Cardiac fibroblast (primary cell): ENCODE measurements at regions not wholly inside any gene's neighbourhood (a gene's known extent, or its start where the extent isn't known, plus 50 kb on each side); places are given as distances from the start of the nearest gene placed in this dataset.

Experiments
- DNase-seq, 2 donors: peaks; one replicate each; pipeline versions ENCODE4 v3.0.0 to v3.0.0-alpha.2; 2010; ENCODE audit warnings: low read depth in 2 of 2
- H3K4me3 ChIP-seq, 2 donors: replicated peaks in 1 of 2; 1 replicate in 1 of 2; 2 replicates in 1 of 2; pipeline ENCODE4 v1.5.1; 2011; ENCODE audit warnings: low read depth in 2 of 2, low read length in 2 of 2, mild to moderate bottlenecking in 2 of 2, moderate library complexity in 1 of 2
- CTCF ChIP-seq: IDR thresholded peaks from one replicate; pipeline ENCODE4 v1.5.1; 2011; ENCODE audit warnings: low read depth, mild to moderate bottlenecking, low read length, inconsistent platforms

GRCh38 chr12:60967128-60967527 is 1293.1 kb upstream of the USP15 start:
- DNase-seq, result no peak
- H3K4me3 ChIP-seq, result no peak overlapping the region
- TF ChIP-seq CTCF, result no peak

DNA sequence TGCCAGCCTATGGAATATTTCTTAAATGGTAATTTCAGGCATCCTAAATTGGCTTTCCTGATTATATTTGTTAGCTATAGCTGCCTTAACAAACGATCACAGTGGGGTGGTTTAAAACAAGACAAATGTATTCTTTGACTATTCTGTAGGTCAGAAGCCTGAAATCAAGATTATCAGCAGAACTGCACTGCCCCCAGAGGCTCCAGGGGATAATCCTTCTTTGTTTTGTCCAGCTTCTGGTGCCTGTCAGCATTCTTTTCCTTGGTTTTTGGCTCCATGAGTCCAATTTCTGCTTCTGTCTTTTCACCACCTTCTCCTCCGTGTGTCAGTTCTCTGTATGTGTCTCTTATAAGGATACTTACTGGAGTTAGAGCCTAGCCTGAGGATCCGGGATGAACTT is 1282.2 kb upstream of the USP15 start:
- TF ChIP-seq CTCF, result no peak
- H3K4me3 ChIP-seq, result no peak overlapping the region
- DNase-seq, result no peak

GRCh38 chr12:60980558-60980957 is 1279.6 kb upstream of the USP15 start:
- no peak for TF ChIP-seq CTCF
- DNase-seq, result no peak
- no peak overlapping the region for H3K4me3 ChIP-seq

- no peak for TF ChIP-seq CTCF
- DNase-seq, result no peak
- H3K4me3 ChIP-seq, result no peak overlapping the region
These were observed 1278.7 kb upstream of the USP15 start for GRCh38 chr12:60981473-60981872.

- no peak for DNase-seq
- no peak overlapping the region for H3K4me3 ChIP-seq
- no peak for TF ChIP-seq CTCF
These were observed 1268.1 kb upstream of the USP15 start for GRCh38 chr12:60992087-60992486.

- H3K4me3 ChIP-seq, result no peak overlapping the region
- DNase-seq, result no peak
- TF ChIP-seq CTCF, result no peak
These were observed 1264.9 kb upstream of the USP15 start for GRCh38 chr12:60995256-60995825.

GRCh38 chr12:60997869-60998378 is 1262.3 kb upstream of the USP15 start:
- no peak for TF ChIP-seq CTCF
- DNase-seq, result no peak
- no peak overlapping the region for H3K4me3 ChIP-seq
